ENCODE measurements at regions not wholly inside any gene's neighbourhood (a gene's known extent, or its start where the extent isn't known, plus 50 kb on each side); places are given as distances from the start of the nearest gene placed in this dataset.

GRCh38 chr13:62625214-62625881, 1209.7 kb upstream of the PCDH20 start:
- no peak for DNase-seq

GRCh38 chr13:62613819-62614218, 1198.2 kb upstream of the PCDH20 start:
- DNase-seq = no peak

GRCh38 chr13:62611343-62611742, 1195.7 kb upstream of the PCDH20 start:
- no peak for DNase-seq

- no peak for DNase-seq
These were observed 1183.1 kb upstream of the PCDH20 start for GRCh38 chr13:62598708-62599107.

- no peak for DNase-seq
These were observed 1180.3 kb upstream of the PCDH20 start for GRCh38 chr13:62595976-62596375.

- no peak for DNase-seq
These were observed 1178.2 kb upstream of the PCDH20 start for GRCh38 chr13:62593804-62594203.

- no peak for DNase-seq
These were observed 1167.8 kb upstream of the PCDH20 start for GRCh38 chr13:62583466-62583865.

GRCh38 chr13:62578402-62578801, 1162.8 kb upstream of the PCDH20 start:
- DNase-seq = no peak

GRCh38 chr13:62564770-62565169, 1149.1 kb upstream of the PCDH20 start:
- no peak for DNase-seq

GRCh38 chr13:62563251-62563650, 1147.6 kb upstream of the PCDH20 start:
- no peak for DNase-seq

GRCh38 chr13:62556978-62557377, 1141.3 kb upstream of the PCDH20 start:
- DNase-seq = no peak

GRCh38 chr13:62551588-62551987, 1135.9 kb upstream of the PCDH20 start:
- no peak for DNase-seq

GRCh38 chr13:62544928-62545327, 1129.3 kb upstream of the PCDH20 start:
- no peak for DNase-seq

GRCh38 chr13:62537593-62537992, 1121.9 kb upstream of the PCDH20 start:
- no peak for DNase-seq

GRCh38 chr13:62525652-62526051, 1110.0 kb upstream of the PCDH20 start:
- DNase-seq = no peak

- DNase-seq = no peak
These were observed 1108.8 kb upstream of the PCDH20 start for GRCh38 chr13:62524498-62524897.

GRCh38 chr13:62524061-62524460, 1108.4 kb upstream of the PCDH20 start:
- no peak for DNase-seq

GRCh38 chr13:62512194-62513141, 1096.8 kb upstream of the PCDH20 start:
- no peak for DNase-seq

- no peak for DNase-seq
These were observed 1095.4 kb upstream of the PCDH20 start for GRCh38 chr13:62510906-62511655.

GRCh38 chr13:62502588-62502987, 1086.9 kb upstream of the PCDH20 start:
- DNase-seq = no peak

GRCh38 chr13:62489731-62490130, 1074.1 kb upstream of the PCDH20 start:
- no peak for DNase-seq

- DNase-seq = no peak
These were observed 1068.1 kb upstream of the PCDH20 start for GRCh38 chr13:62483774-62484173.

- no peak for DNase-seq
These were observed 1066.7 kb upstream of the PCDH20 start for GRCh38 chr13:62482351-62482750.

GRCh38 chr13:62473944-62474237, 1058.2 kb upstream of the PCDH20 start:
- DNase-seq = no peak
